ENCODE measurements at regions not wholly inside any gene's neighbourhood (a gene's known extent, or its start where the extent isn't known, plus 50 kb on each side); places are given as distances from the start of the nearest gene placed in this dataset.
"Not testable (repeated sequence)": the region's sequence is repeated elsewhere in the genome, so short reads cannot be mapped to it uniquely, and the experiment has no call there.

GRCh38 chr15:38930851-38931572 lies 366.4 kb upstream of the RASGRP1 start:
- no peak for DNase-seq (ENCODE audit: low read depth in 3 of 3, low spot score in 2 of 3)

GRCh38 chr15:38941399-38941953 lies 376.9 kb upstream of the RASGRP1 start:
- peak in 1 of 3 donors; percentile 61 for DNase-seq (ENCODE audit: low read depth in 3 of 3, low spot score in 2 of 3)

DNA sequence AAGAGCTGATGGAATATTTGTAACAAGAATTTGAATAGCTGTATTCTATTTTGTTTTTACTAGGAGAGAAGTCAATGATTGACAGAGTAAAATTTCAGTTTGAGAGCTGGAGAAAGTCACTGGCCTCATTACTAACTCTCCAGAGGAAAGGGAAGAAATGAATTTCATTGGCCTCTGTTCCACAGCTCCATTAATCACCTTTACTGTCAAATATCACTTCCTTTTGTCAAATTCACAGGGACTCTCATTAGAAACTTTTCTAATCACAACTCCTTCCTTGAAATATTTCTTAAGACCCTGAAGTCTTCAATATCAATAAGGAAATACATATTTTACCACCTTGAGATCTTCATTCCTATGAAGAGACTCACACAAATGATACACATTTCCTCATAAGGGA lies 379.9 kb upstream of the RASGRP1 start:
- no peak for DNase-seq (ENCODE audit: low read depth in 3 of 3, low spot score in 2 of 3)

- no peak for DNase-seq (ENCODE audit: low read depth in 3 of 3, low spot score in 2 of 3)
Measured at GRCh38 chr15:38945551-38946298, 381.1 kb upstream of the RASGRP1 start.

GRCh38 chr15:38954090-38954489 lies 389.5 kb upstream of the RASGRP1 start:
- DNase-seq (ENCODE audit: low read depth in 3 of 3, low spot score in 2 of 3): no peak

- DNase-seq (ENCODE audit: low read depth in 3 of 3, low spot score in 2 of 3): no peak
Measured at GRCh38 chr15:38961456-38961855, 396.8 kb upstream of the RASGRP1 start.

- no peak for DNase-seq (ENCODE audit: low read depth in 3 of 3, low spot score in 2 of 3)
Measured at GRCh38 chr15:38961931-38962330, 397.3 kb upstream of the RASGRP1 start.

DNA sequence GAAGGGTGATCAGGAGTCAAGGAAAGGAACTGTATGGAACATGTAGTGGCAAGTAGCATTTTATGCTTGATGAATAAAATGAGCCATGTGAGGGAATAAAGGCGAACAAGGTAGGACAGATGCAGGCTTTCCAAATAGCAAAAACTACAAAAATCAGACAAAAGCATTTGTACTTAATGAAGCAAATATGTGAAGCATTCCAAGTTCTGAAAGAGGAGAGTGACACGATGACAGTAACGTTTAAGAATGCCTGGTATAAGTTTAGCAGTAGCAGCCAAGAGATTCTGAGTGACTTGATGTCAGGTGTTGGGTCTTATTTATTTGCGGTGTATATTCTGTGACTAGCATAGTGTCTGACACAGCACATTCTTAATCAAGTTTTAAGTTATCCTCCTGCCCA lies 408.2 kb upstream of the RASGRP1 start:
- DNase-seq (ENCODE audit: low read depth in 3 of 3, low spot score in 2 of 3): no peak

- no peak for DNase-seq (ENCODE audit: low read depth in 3 of 3, low spot score in 2 of 3)
Measured at GRCh38 chr15:38975282-38975990, 410.8 kb upstream of the RASGRP1 start.

GRCh38 chr15:38991126-38991525 lies 426.5 kb upstream of the RASGRP1 start:
- no peak for DNase-seq (ENCODE audit: low read depth in 3 of 3, low spot score in 2 of 3)

DNA sequence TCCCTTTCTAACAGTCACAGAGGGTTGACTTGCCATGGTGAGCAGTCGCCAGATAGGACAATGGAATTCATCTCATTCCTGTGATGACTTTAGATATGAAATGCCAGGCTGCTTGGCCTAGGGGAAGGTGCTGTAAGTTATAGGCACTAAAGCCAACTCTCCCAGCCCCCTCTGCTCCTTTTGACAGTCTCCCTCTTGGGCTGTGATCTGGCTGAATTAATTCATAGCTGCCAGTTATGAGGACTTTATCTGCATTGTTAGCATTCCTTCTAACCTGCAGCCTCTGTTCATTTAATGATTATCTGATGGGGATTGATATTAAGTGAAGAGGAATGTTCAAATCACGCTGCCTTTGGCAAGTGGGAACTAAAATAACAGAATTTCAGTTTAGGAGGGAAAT lies 427.1 kb upstream of the RASGRP1 start:
- DNase-seq (ENCODE audit: low read depth in 3 of 3, low spot score in 2 of 3): no peak

DNA sequence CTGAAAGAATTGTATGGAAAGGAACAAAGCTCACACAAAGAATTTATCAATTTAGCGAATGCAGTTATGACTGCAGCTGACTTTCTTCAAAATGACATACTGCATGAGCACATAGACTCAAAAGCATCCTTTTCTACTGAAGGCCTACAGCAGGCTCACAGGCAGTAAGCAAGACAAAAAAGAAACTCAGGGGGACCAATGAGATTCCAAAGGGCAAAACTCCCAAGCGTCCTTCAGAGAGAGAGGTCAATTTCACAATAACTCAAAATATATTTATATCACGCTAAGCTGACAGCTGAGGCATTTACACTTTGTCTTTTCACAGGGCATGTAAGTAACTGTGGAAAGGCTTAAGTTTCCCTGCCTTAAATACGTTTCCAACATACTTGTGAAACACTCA lies 427.9 kb upstream of the RASGRP1 start:
- no peak for DNase-seq (ENCODE audit: low read depth in 3 of 3, low spot score in 2 of 3)

- DNase-seq (ENCODE audit: low read depth in 3 of 3, low spot score in 2 of 3): no peak
Measured at GRCh38 chr15:38992930-38993329, 428.3 kb upstream of the RASGRP1 start.

DNA sequence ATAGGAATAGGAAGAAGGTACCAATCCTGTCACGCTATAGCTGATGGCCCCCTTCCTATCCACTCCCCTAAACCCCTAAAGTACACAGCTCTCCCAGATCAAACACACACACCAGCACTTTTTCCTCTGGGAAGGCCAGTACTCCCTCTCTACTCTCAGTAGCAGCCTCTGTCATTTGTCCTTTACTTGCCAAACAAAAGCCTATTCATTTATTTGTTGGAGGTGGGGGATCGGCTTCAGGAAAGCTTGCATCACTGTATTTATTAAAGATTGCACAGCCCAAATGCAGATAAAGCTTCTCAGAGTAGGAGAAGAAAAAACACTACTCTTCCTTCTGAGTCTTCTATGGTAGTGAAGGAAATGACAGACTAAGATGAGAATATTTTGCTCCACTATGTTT lies 429.7 kb upstream of the RASGRP1 start:
- DNase-seq (ENCODE audit: low read depth in 3 of 3, low spot score in 2 of 3): no peak

DNA sequence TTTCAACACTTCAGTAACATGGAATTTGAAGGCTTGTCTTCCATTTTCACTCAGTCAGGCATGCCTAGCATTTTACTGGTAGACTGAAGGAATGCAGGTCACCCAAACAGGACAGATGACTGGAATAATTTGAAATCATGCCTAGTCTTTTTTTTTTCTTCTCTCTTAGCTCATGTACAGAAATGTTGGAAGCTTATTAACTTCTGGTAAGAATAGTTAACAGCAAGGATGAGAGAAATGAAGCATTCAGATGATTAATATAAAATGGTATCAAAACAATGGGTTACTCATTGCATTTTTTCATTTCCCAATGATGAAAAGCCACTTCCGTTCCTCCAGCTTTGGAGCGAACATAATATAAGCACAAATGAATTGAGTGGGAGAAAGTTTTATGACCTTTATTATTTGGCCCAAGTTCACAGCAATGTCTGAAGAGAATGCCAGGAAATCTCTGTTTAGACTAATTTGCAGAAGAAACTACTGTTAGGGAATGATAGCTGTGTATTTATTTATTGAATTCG lies 431.6 kb upstream of the RASGRP1 start:
- no peak for DNase-seq (ENCODE audit: low read depth in 3 of 3, low spot score in 2 of 3)

DNA sequence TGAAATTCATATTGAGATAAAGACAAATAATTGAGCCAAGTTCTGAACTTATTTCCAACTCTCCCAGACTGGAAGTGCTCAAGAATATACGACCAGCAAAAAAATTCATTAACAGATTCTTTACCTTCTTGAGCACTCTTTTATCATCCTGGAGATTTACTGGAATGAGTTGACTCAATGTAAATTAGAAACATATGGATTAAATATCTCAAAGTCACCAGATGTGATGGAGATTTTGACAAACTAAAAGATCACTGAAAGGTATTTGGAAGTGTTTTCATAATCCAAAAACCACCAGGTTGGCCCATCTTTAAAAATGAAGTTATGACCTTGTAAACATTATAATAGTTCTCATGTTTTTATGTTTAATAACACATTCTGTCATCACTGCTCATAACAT lies 433.2 kb upstream of the RASGRP1 start:
- no peak for DNase-seq (ENCODE audit: low read depth in 3 of 3, low spot score in 2 of 3)

GRCh38 chr15:39000008-39000734 lies 435.6 kb upstream of the RASGRP1 start:
- no peak for DNase-seq (ENCODE audit: low read depth in 3 of 3, low spot score in 2 of 3)

- no peak for DNase-seq (ENCODE audit: low read depth in 3 of 3, low spot score in 2 of 3)
Measured at GRCh38 chr15:39009740-39010139, 445.1 kb upstream of the RASGRP1 start.

DNA sequence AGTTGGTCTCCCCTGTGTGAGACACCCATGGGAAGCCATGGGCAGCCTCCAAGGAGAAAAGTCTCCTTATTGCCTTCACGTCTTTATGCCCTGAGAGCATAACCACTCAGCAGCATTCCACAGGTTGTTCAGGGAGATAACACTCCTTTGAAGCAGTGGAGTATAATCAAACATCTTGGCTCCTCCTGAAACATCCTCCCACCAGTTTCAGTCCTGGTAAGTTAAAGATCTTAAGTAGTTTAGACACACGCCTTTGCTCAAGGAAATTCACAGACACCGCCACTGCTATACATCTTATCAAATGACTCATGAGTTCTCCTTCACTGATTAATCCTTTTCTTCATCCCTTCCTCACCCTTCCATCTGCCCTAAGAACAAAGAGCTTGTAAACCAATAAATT lies 446.5 kb upstream of the RASGRP1 start:
- DNase-seq (ENCODE audit: low read depth in 3 of 3, low spot score in 2 of 3): not testable (repeated sequence)

DNA sequence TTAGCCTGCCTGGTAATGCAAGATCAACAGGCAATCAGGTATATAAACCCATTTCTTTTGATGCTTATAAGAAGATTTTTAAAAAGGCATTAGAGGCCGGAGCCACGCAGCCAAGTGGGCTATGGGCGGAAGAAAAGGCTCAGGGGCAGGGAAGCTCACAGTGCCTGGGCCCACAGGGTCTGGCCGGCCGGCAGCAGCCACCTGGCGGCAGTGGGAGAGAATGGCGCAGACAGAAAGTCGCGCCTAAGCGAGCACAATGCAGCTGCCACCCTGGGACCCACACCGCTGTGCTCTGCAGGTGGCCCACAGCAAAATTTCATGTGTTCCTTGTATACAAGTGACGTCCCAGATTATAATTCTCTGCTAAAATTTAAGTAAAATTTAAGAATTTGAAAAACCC lies 448.6 kb upstream of the RASGRP1 start:
- no peak for DNase-seq (ENCODE audit: low read depth in 3 of 3, low spot score in 2 of 3)

DNA sequence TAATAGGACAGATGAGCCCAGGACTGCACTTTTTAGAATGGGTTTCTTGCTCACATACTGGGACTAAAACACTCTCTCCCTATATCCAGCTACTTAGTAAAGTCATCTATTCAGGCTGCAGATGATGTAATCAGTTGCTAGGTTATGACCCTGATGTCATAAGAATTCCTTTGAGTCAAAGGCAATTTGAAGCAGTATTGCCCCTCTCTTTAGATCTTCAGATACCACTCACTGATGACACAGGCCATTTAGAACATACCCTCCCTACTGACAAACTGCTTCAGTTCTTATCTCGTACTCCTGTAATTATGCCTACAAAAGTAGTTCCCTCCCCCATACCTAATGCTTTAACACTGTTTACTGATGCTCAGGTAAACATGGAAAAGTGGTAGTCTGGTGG lies 450.1 kb upstream of the RASGRP1 start:
- DNase-seq (ENCODE audit: low read depth in 3 of 3, low spot score in 2 of 3): no peak
